H1 (cell line): ENCODE measurements at regions not wholly inside any gene's neighbourhood (a gene's known extent, or its start where the extent isn't known, plus 50 kb on each side); places are given as distances from the start of the nearest gene placed in this dataset.

Experiments used
- CTCF ChIA-PET: fragments of 300-600 bp; sonication (Branson Sonifier 250); formaldehyde crosslinking; loops from one replicate; lab custom pipeline; 2021; ENCODE audit not compliant: partially characterized antibody; lab: Charles Lee
- POLR2A ChIA-PET: fragments of 300-600 bp; sonication (Branson Sonifier 250); formaldehyde crosslinking; loops from one replicate; lab custom pipeline; 2021; ENCODE audit warnings: inconsistent platforms; ENCODE audit not compliant: partially characterized antibody; lab: Charles Lee
- DNase-seq, 2 experiments: peaks; one replicate each; pipeline versions ENCODE4 v3.0.0 to v3.0.0-alpha.2; 2010 to 2022; ENCODE audit warnings: low spot score in 2 of 2, low read depth in 1 of 2, mixed read lengths in 1 of 2
- FAIRE-seq: peaks from 2 replicates; lab custom pipeline; 2011; peaks lifted over from hg19 to GRCh38; lab: Jason Lieb, UNC
- H2AFZ ChIP-seq: 2 replicates; pipeline ENCODE4 v1.8.1; 2012; ENCODE audit warnings: low read length, inconsistent platforms
- H2AK5ac ChIP-seq: 2 replicates; pipeline ENCODE4 v1.6.1; 2013; ENCODE audit warnings: low read depth, low read length
- H2BK120ac ChIP-seq: replicated peaks from 2 replicates; pipeline ENCODE3; 2013; ENCODE audit warnings: low read depth, low read length, inconsistent platforms
- H2BK12ac ChIP-seq: 2 replicates; pipeline ENCODE4 v1.6.1; 2013; ENCODE audit warnings: low read depth, low read length
- H2BK15ac ChIP-seq: 2 replicates; pipeline ENCODE4 v1.6.1; 2013; ENCODE audit warnings: low read length
- H2BK20ac ChIP-seq: 2 replicates; pipeline ENCODE4 v1.6.1; 2013; ENCODE audit warnings: low read length
- H2BK5ac ChIP-seq: 2 replicates; pipeline ENCODE4 v1.6.1; 2013; ENCODE audit warnings: low read depth, low read length
- H3K14ac ChIP-seq: 2 replicates; pipeline ENCODE4 v1.6.1; 2013; ENCODE audit warnings: inconsistent platforms; ENCODE audit not compliant: insufficient read length
- H3K18ac ChIP-seq: 2 replicates; pipeline ENCODE4 v1.6.1; 2013; ENCODE audit warnings: low read length; ENCODE audit errors: extremely low read depth
- H3K23ac ChIP-seq: 2 replicates; pipeline ENCODE4 v1.6.1; 2013; ENCODE audit warnings: inconsistent platforms; ENCODE audit not compliant: insufficient read length
- H3K23me2 ChIP-seq: 2 replicates; pipeline ENCODE4 v1.6.1; 2013; ENCODE audit warnings: low read depth, low read length
- H3K27ac ChIP-seq: 2 replicates; pipeline ENCODE4 v1.6.1; 2011; ENCODE audit warnings: low read depth, low read length, inconsistent platforms
- H3K27me3 ChIP-seq, 4 experiments: replicated peaks in 1 of 4; 1 replicate in 1 of 4; 2 replicates in 3 of 4; pipeline versions ENCODE4 v1.6.1 to v1.8.1; 2011 to 2013; ENCODE audit warnings: low read length in 3 of 4, mild to moderate bottlenecking in 3 of 4, inconsistent platforms in 2 of 4, mixed read lengths in 2 of 4, moderate library complexity in 1 of 4; ENCODE audit not compliant: control insufficient read depth in 3 of 4, insufficient read depth in 3 of 4; ENCODE audit errors: extremely low read depth in 1 of 4
- H3K36me3 ChIP-seq, 4 experiments: 2 replicates each; pipeline versions ENCODE4 v1.6.1 to v1.8.1; 2011 to 2013; ENCODE audit warnings: mild to moderate bottlenecking in 4 of 4, low read length in 3 of 4, moderate library complexity in 2 of 4, control low read depth in 1 of 4, inconsistent platforms in 1 of 4; ENCODE audit not compliant: insufficient read depth in 4 of 4, control insufficient read depth in 2 of 4
- H3K4ac ChIP-seq: replicated peaks from 2 replicates; pipeline ENCODE3; 2013; ENCODE audit warnings: low read length, low read depth, mixed read lengths, inconsistent platforms; ENCODE audit not compliant: insufficient read length
- H3K4me1 ChIP-seq, 4 experiments: replicated peaks in 1 of 4; 1 replicate in 1 of 4; 2 replicates in 3 of 4; pipeline versions ENCODE4 v1.6.1 to v1.8.1; 2011 to 2013; ENCODE audit warnings: low read length in 3 of 4, inconsistent platforms in 2 of 4, mixed read lengths in 1 of 4; ENCODE audit not compliant: insufficient read depth in 4 of 4, control insufficient read depth in 3 of 4
- H3K4me2 ChIP-seq, 2 experiments: 2 replicates each; pipeline versions ENCODE4 v1.6.1 to v1.8.1; 2011 to 2013; ENCODE audit warnings: low read depth in 2 of 2, low read length in 2 of 2, control low read depth in 1 of 2, inconsistent platforms in 1 of 2, mild to moderate bottlenecking in 1 of 2; ENCODE audit not compliant: insufficient read depth in 1 of 2
- H3K4me3 ChIP-seq, 4 experiments: fragments of 200-600, 300-600 bp in 1 of 4; sonication (generic), shearing (Covaris generic), sonication (Bioruptor Twin) in 1 of 4; 2 replicates each; pipeline versions ENCODE4 v1.5.1 to v1.8.1; 2011 to 2016; ENCODE audit warnings: low read length in 4 of 4, low read depth in 3 of 4, control low read depth in 2 of 4, inconsistent platforms in 2 of 4, mild to moderate bottlenecking in 2 of 4, mixed read lengths in 1 of 4, moderate library complexity in 1 of 4; ENCODE audit not compliant: insufficient read depth in 2 of 4; ENCODE audit errors: extremely low read depth in 1 of 4
- H3K56ac ChIP-seq: replicated peaks from 2 replicates; pipeline ENCODE3; 2013; ENCODE audit warnings: low read depth, mild to moderate bottlenecking, mixed read lengths, low read length, inconsistent platforms; ENCODE audit not compliant: insufficient read length
- H3K79me1 ChIP-seq: 2 replicates; pipeline ENCODE4 v1.6.1; 2013; ENCODE audit warnings: low read depth, low read length, control low read depth
- H3K79me2 ChIP-seq, 2 experiments: 2 replicates each; pipeline versions ENCODE4 v1.6.1 to v1.8.1; 2012 to 2013; ENCODE audit warnings: low read length in 2 of 2, mild to moderate bottlenecking in 2 of 2, inconsistent platforms in 1 of 2; ENCODE audit not compliant: insufficient read depth in 2 of 2, control insufficient read depth in 1 of 2
- H3K9ac ChIP-seq, 4 experiments: replicated peaks in 1 of 4; 1 replicate in 1 of 4; 2 replicates in 3 of 4; pipeline versions ENCODE4 v1.6.1 to v1.8.1; 2011 to 2013; ENCODE audit warnings: low read depth in 3 of 4, low read length in 3 of 4, control low read depth in 2 of 4, mild to moderate bottlenecking in 2 of 4, moderate library complexity in 2 of 4, inconsistent platforms in 1 of 4; ENCODE audit errors: extremely low read depth in 1 of 4
- H3K9me3 ChIP-seq, 2 experiments: 2 replicates each; pipeline versions ENCODE4 v1.6.1 to v1.8.1; 2012 to 2013; ENCODE audit warnings: mild to moderate bottlenecking in 2 of 2, moderate library complexity in 2 of 2, control low read depth in 1 of 2, inconsistent platforms in 1 of 2, low read depth in 1 of 2, low read length in 1 of 2, mixed read lengths in 1 of 2; ENCODE audit not compliant: insufficient read depth in 2 of 2
- H4K20me1 ChIP-seq, 2 experiments: replicated peaks in 1 of 2; 2 replicates each; pipeline versions ENCODE3 to v1.8.1; 2011 to 2013; ENCODE audit warnings: inconsistent platforms in 2 of 2, low read length in 2 of 2, mild to moderate bottlenecking in 1 of 2; ENCODE audit not compliant: insufficient read depth in 2 of 2, control insufficient read depth in 1 of 2
- H4K5ac ChIP-seq: 2 replicates; pipeline ENCODE4 v1.6.1; 2013; ENCODE audit warnings: low read length, low read depth, mixed read lengths, inconsistent platforms; ENCODE audit not compliant: insufficient read length
- H4K8ac ChIP-seq: 2 replicates; pipeline ENCODE4 v1.8.0; 2013; ENCODE audit warnings: mild to moderate bottlenecking, moderate library complexity, low read length, inconsistent platforms; ENCODE audit not compliant: insufficient read depth; ENCODE audit errors: extremely low read depth
- H4K91ac ChIP-seq: replicated peaks from 2 replicates; pipeline ENCODE3; 2013; ENCODE audit warnings: low read length, mixed read lengths, inconsistent platforms; ENCODE audit not compliant: insufficient read length
- ATF3 ChIP-seq: IDR thresholded peaks from 2 replicates; pipeline ENCODE4 v1.6.1; 2011; ENCODE audit warnings: low read depth, mild to moderate bottlenecking, low read length; ENCODE audit not compliant: insufficient read depth
- BACH1 ChIP-seq: IDR thresholded peaks from 2 replicates; pipeline ENCODE4 v1.6.1; 2012; ENCODE audit warnings: low read length, improper control_type of control experiment
- CBX8 ChIP-seq: fragments of 300-800, 300-1000 bp; sonication (generic); IDR thresholded peaks from 2 replicates; pipeline ENCODE4 v1.7.1; 2016; ENCODE audit warnings: low read depth, low read length, borderline replicate concordance
- CHD2 ChIP-seq: IDR thresholded peaks from 2 replicates; pipeline ENCODE4 v1.6.1; 2012; ENCODE audit warnings: low read length, improper control_type of control experiment
- CTBP2 ChIP-seq: IDR thresholded peaks from 2 replicates; pipeline ENCODE4 v1.7.0; 2011; ENCODE audit warnings: borderline replicate concordance, mild to moderate bottlenecking, moderate library complexity, mixed read lengths, low read length; ENCODE audit not compliant: insufficient read depth, insufficient read length
- FOSL1 ChIP-seq: IDR thresholded peaks from 2 replicates; pipeline ENCODE4 v1.6.1; 2011; ENCODE audit warnings: mild to moderate bottlenecking, low read depth, low read length, moderate library complexity; ENCODE audit not compliant: insufficient read depth
- NRF1 ChIP-seq: IDR thresholded peaks from 2 replicates; pipeline ENCODE4 v1.6.1; 2011; ENCODE audit warnings: mild to moderate bottlenecking, low read depth, low read length, improper control_type of control experiment
- RBBP5 ChIP-seq: IDR thresholded peaks from 2 replicates; pipeline ENCODE4 v1.7.1; 2012; ENCODE audit warnings: low read depth, mild to moderate bottlenecking, inconsistent platforms, low read length, moderate library complexity, borderline replicate concordance
- SP2 ChIP-seq: IDR thresholded peaks from 2 replicates; pipeline ENCODE4 v1.6.1; 2012; ENCODE audit warnings: mild to moderate bottlenecking, low read length, inconsistent platforms
- TCF12 ChIP-seq: IDR thresholded peaks from 2 replicates; pipeline ENCODE4 v1.6.1; 2011; ENCODE audit warnings: low read depth, mild to moderate bottlenecking, low read length
- USF2 ChIP-seq: IDR thresholded peaks from 2 replicates; pipeline ENCODE4 v1.6.1; 2011; ENCODE audit warnings: low read length, improper control_type of control experiment
- WGBS, 2 experiments: shearing (Covaris generic) in 1 of 2; methylation state at CpG; one replicate each; pipeline versions ENCODE4 v1.1.6 to v1.1.7; 2013 to 2015; ENCODE audit warnings: low lambda C conversion rate in 2 of 2, mixed read lengths in 2 of 2, inconsistent platforms in 1 of 2, low coverage in 1 of 2, missing lambda C conversion rate in 1 of 2; ENCODE audit not compliant: insufficient replicate concordance in 2 of 2, insufficient coverage in 1 of 2, insufficient read length in 1 of 2; ENCODE audit errors: extremely low coverage in 1 of 2, missing lambda C conversion rate in 1 of 2; 5-methylcytosine and 5-hydroxymethylcytosine counted together

GRCh38 chr11:97722065-97722464, 1298.7 kb upstream of the CNTN5 start:
- peaks cover 0 to 9% (median 4%) of the 10 kb centered on the region in 4 experiments; a peak in 5 of 7 replicates for H3K4me1 ChIP-seq
- peak overlapping the region; percentile 87; the same call in 1 of the 2 replicates for H2BK12ac ChIP-seq
- peak overlapping the region; percentile 52; the same call in 1 of the 2 replicates for H2BK5ac ChIP-seq
- H3K79me1 ChIP-seq, result no peaks in the 10 kb centered on the region
- POLR2A ChIA-PET, result no interaction called here
- H4K20me1 ChIP-seq, result no peaks in the 10 kb centered on the region
- CTCF ChIA-PET, result interaction anchor here (0.7 kb wide), 1 partner anchor 427 kb away, joined by 3 read pairs; no protein-coding TSS in a partner anchor
- DNase-seq (no peak), FAIRE-seq (no peak)
- no peaks in the 10 kb centered on the region for H3K27me3 ChIP-seq
- H4K8ac ChIP-seq, result no peak overlapping the region
- no peak overlapping the region for H3K9ac ChIP-seq
- no peaks in the 10 kb centered on the region for H3K23me2 ChIP-seq
- H3K14ac ChIP-seq, result no peak overlapping the region
- TF ChIP-seq CBX8 (no peak), CTBP2 (no peak), ATF3 (no peak), SP2 (no peak), CHD2 (no peak), BACH1 (no peak), USF2 (no peak), TCF12 (no peak), NRF1 (no peak), RBBP5 (no peak), FOSL1 (no peak)
- H4K91ac ChIP-seq, result peak overlapping the region; percentile 55
- 80% methylated on average over 1 of the region's 1 CpG; no CpG with 5 or more reads in 1 of the 2 experiments for WGBS, 2 experiments
- 0 out of 2 replicates have a peak overlapping the region, but pooled peaks have one; percentile 3 for H2BK15ac ChIP-seq
- H3K4ac ChIP-seq, result no peak overlapping the region
- 0 out of 2 replicates have a peak overlapping the region, but pooled peaks have one; percentile 51 for H2AFZ ChIP-seq
- no peak overlapping the region for H3K56ac ChIP-seq
- H2BK120ac ChIP-seq, result peak overlapping the region; percentile 97
- no peaks in the 10 kb centered on the region for H3K79me2 ChIP-seq
- H3K23ac ChIP-seq, result no peak overlapping the region
- H2AK5ac ChIP-seq, result no peak overlapping the region
- H2BK20ac ChIP-seq, result peak overlapping the region; percentile 86; the same call in 1 of the 2 replicates
- no peak overlapping the region for H3K4me3 ChIP-seq
- H3K9me3 ChIP-seq, result peaks cover 0 to 5% of the 10 kb centered on the region in 2 experiments; a peak in 1 of 4 replicates
- H3K36me3 ChIP-seq, result no peaks in the 10 kb centered on the region; a peak in 1 of 8 replicates
- peak overlapping the region; percentile 23 for H4K5ac ChIP-seq
- no peak overlapping the region for H3K27ac ChIP-seq
- peak overlapping the region; percentile 62; the same call in 1 of the 2 replicates for H3K18ac ChIP-seq
- peak overlapping the region in 1 of 2 experiments; percentile 31; a peak in 1 of 4 replicates for H3K4me2 ChIP-seq
